Effector memory CD8-positive, alpha-beta T cell (primary cell): ENCODE measurements at regions not wholly inside any gene's neighbourhood (a gene's known extent, or its start where the extent isn't known, plus 50 kb on each side); places are given as distances from the start of the nearest gene placed in this dataset.
"Not testable (repeated sequence)": the region's sequence is repeated elsewhere in the genome, so short reads cannot be mapped to it uniquely, and the experiment has no call there.

ENCODE experiments used
- ATAC-seq: fragments of 150-1000 bp; cut with Tn5 transposase; replicated peaks from 2 replicates; pipeline ENCODE4 v1.10.0; 2021; ENCODE audit warnings: mild to moderate bottlenecking, moderate library complexity
- DNase-seq, 3 experiments: peaks; one replicate each; pipeline ENCODE4 v3.0.0; 2021
- H3K27ac Mint-ChIP-seq, 2 donors: one replicate each; pipeline ENCODE4 v1.8.0; 2022; ENCODE audit warnings: mild to moderate bottlenecking in 2 of 2, mixed read lengths in 2 of 2, moderate library complexity in 2 of 2
- H3K27me3 Mint-ChIP-seq, 2 donors: one replicate each; pipeline ENCODE4 v1.8.0; 2022; ENCODE audit warnings: mixed read lengths in 2 of 2
- H3K36me3 Mint-ChIP-seq: one replicate; pipeline ENCODE4 v1.8.0; 2022; ENCODE audit warnings: mild to moderate bottlenecking, moderate library complexity, mixed read lengths; ENCODE audit not compliant: insufficient read depth
- H3K4me1 Mint-ChIP-seq, 2 donors: one replicate each; pipeline ENCODE4 v1.8.0; 2022; ENCODE audit warnings: low read depth in 2 of 2, mixed read lengths in 2 of 2
- H3K4me3 Mint-ChIP-seq, 2 donors: one replicate each; pipeline ENCODE4 v1.8.0; 2022; ENCODE audit warnings: mild to moderate bottlenecking in 2 of 2, mixed read lengths in 2 of 2, moderate library complexity in 2 of 2
- H3K9me3 Mint-ChIP-seq, 2 donors: one replicate each; pipeline ENCODE4 v1.8.0; 2022; ENCODE audit warnings: mixed read lengths in 2 of 2

GRCh38 chr6:103855750-103856149 lies 1004.0 kb downstream of the HACE1 start:
- Mint-ChIP-seq H3K4me1 (no peaks in the 10 kb centered on the region), H3K36me3 (peaks cover 3% of the 10 kb centered on the region), H3K27ac (no peak overlapping the region), H3K27me3 (no peaks in the 10 kb centered on the region), H3K9me3 (peaks cover 2 to 21% of the 10 kb centered on the region in 2 donors), H3K4me3 (no peak overlapping the region)
- no peak for DNase-seq
- ATAC-seq, result no peak

DNA sequence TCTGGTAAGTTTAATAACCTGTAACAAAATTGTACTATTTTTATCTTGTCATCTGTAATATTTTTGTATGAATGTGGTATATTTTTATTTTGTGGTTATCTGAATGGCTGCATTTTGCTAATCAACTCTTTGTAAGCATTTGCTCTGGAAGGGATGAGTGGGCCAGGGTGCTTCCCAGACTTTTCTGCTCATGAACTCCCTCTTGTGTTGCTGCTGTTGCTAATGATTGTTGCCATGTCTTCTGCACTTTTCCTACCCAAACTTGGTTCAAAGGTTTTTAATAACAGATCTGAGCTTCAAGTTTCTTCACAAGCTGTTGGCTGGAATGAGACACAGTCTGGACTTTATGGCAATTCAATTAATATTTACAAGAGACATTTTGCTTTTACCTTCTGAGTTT lies 1005.7 kb downstream of the HACE1 start:
- Mint-ChIP-seq H3K27me3 (no peaks in the 10 kb centered on the region), H3K9me3 (peaks cover 2 to 21% of the 10 kb centered on the region in 2 donors), H3K36me3 (peaks cover 3% of the 10 kb centered on the region), H3K27ac (no peak overlapping the region), H3K4me1 (no peaks in the 10 kb centered on the region), H3K4me3 (no peak overlapping the region)
- DNase-seq, result no peak
- no peak for ATAC-seq

DNA sequence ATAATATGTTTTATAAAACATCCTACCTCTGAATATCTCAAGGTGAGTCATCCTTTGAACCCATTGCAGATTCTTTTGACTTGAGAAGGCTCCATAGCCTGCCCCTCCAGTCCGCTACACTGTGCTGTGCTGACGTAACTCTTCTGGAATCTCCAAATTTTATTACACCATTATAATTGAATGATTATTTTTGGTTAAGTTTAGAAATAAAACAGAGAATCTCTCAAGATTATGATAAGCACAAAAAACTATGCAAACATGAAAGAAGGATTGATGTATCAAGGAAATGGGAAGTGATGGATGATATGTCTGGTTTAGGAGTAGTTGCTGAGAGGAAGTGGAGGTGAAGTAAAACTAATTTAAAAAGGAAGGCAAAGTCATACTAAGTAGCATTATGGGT lies 1021.3 kb downstream of the HACE1 start:
- Mint-ChIP-seq H3K9me3 (peaks cover 0 to 2% of the 10 kb centered on the region in 2 donors), H3K4me3 (no peak overlapping the region), H3K27me3 (no peaks in the 10 kb centered on the region), H3K4me1 (no peaks in the 10 kb centered on the region), H3K36me3 (no peaks in the 10 kb centered on the region), H3K27ac (no peak overlapping the region)
- DNase-seq, result no peak
- no peak for ATAC-seq

DNA sequence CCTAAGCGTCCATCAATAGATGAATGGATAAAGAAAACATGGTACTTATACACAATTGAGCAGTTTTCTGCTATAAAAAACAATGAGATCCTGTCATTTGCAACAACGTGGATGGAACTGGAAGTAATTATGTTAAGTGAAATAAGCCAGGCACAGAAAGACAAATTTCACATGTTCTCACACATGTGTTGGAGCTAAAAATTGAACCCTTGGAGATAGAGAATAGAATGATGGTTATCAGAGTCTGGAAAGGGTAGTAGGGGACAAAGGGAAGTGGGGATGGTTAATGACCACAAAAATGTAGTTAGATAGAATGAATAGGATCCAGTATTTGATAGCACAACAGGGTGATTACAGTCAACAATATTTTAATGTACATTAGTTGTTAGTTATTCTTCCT lies 1033.5 kb downstream of the HACE1 start:
- Mint-ChIP-seq H3K4me1 (no peaks in the 10 kb centered on the region), H3K27me3 (no peaks in the 10 kb centered on the region), H3K36me3 (no peaks in the 10 kb centered on the region), H3K27ac (no peak overlapping the region), H3K9me3 (no peaks in the 10 kb centered on the region), H3K4me3 (no peak overlapping the region)
- ATAC-seq, result no peak
- DNase-seq, result no peak

- H3K27ac Mint-ChIP-seq, result no peak overlapping the region
- ATAC-seq (no peak), DNase-seq (no peak)
- no peaks in the 10 kb centered on the region for H3K36me3 Mint-ChIP-seq
- H3K4me3 Mint-ChIP-seq, result no peak overlapping the region
- H3K27me3 Mint-ChIP-seq, result no peaks in the 10 kb centered on the region
- H3K9me3 Mint-ChIP-seq, result peaks cover 0 to 9% of the 10 kb centered on the region in 2 donors
- H3K4me1 Mint-ChIP-seq, result no peaks in the 10 kb centered on the region
Measured at GRCh38 chr6:103820148-103820547, 1039.6 kb downstream of the HACE1 start.

- Mint-ChIP-seq H3K27me3 (no peaks in the 10 kb centered on the region), H3K4me1 (no peaks in the 10 kb centered on the region), H3K4me3 (no peak overlapping the region), H3K9me3 (peaks cover 0 to 9% of the 10 kb centered on the region in 2 donors), H3K36me3 (no peaks in the 10 kb centered on the region), H3K27ac (no peak overlapping the region)
- ATAC-seq, result no peak
- no peak for DNase-seq
Measured at GRCh38 chr6:103819509-103819908, 1040.2 kb downstream of the HACE1 start.

- DNase-seq (no peak), ATAC-seq (no peak)
- no peak overlapping the region for H3K27ac Mint-ChIP-seq
- peaks cover 0 to 8% of the 10 kb centered on the region in 2 donors for H3K9me3 Mint-ChIP-seq
- no peaks in the 10 kb centered on the region for H3K27me3 Mint-ChIP-seq
- no peaks in the 10 kb centered on the region for H3K4me1 Mint-ChIP-seq
- no peak overlapping the region for H3K4me3 Mint-ChIP-seq
- H3K36me3 Mint-ChIP-seq, result no peaks in the 10 kb centered on the region
Measured at GRCh38 chr6:103812970-103813369, 1046.7 kb downstream of the HACE1 start.

DNA sequence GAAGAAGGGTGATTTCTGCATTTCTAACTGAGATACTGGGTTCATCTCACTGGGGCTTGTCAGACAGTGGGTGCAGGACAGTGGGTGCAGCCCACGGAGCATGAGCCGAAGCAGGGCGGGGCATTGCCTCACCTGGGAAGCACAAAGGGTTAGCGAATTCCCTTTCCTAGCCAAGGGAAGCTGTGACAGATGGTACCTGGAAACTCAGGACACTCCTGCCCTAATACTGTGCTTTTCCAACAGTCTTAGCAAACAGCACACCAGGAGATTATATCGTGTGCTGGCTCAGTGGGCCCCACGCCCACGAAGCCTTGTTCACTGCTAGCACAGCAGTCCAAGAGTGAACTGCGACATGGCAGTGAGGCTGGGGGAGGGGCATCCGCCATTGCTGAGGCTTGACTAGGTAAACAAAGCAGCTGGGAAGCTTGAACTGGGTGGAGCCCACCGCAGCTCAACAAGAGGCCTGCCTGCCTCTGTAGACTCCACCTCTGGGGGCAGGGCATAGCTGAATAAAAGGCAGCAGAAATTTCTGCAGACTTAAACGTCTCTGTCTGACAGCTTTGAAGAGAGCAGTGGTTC lies 1057.7 kb downstream of the HACE1 start:
- H3K27me3 Mint-ChIP-seq, DNase-seq, H3K27ac Mint-ChIP-seq, ATAC-seq, H3K9me3 Mint-ChIP-seq, H3K4me1 Mint-ChIP-seq, H3K4me3 Mint-ChIP-seq, H3K36me3 Mint-ChIP-seq: not testable (repeated sequence)

- Mint-ChIP-seq H3K4me1 (no peaks in the 10 kb centered on the region), H3K9me3 (peaks cover 0 to 8% of the 10 kb centered on the region in 2 donors), H3K4me3 (no peak overlapping the region), H3K27ac (no peak overlapping the region), H3K27me3 (no peaks in the 10 kb centered on the region), H3K36me3 (no peaks in the 10 kb centered on the region)
- DNase-seq (no peak), ATAC-seq (no peak)
Measured at GRCh38 chr6:103799971-103800670, 1059.6 kb downstream of the HACE1 start.

DNA sequence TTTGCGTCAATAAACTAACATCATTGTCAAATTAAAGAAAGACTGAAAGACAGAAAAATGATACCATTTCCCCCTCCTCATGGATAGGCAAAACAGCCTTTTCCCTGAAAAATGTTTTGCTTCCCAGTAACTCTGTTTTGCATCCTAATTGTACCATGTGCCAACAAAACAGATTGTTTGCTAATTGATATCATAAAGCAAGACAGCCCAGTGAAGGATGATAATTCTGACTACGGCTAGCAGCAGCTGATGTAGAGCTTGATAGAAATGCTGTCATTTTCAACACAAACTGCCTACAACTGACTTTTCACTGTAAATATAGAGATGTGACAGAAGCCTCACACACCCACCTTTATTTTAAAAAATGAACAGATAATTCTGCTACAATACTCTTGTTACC lies 1061.6 kb downstream of the HACE1 start:
- Mint-ChIP-seq H3K27me3 (no peaks in the 10 kb centered on the region), H3K4me3 (no peak overlapping the region), H3K36me3 (no peaks in the 10 kb centered on the region), H3K27ac (no peak overlapping the region), H3K4me1 (no peaks in the 10 kb centered on the region), H3K9me3 (peaks cover 0 to 10% of the 10 kb centered on the region in 2 donors)
- DNase-seq, result no peak
- no peak for ATAC-seq

- no peaks in the 10 kb centered on the region for H3K4me1 Mint-ChIP-seq
- H3K27me3 Mint-ChIP-seq, result no peaks in the 10 kb centered on the region
- no peaks in the 10 kb centered on the region for H3K36me3 Mint-ChIP-seq
- no peak overlapping the region for H3K4me3 Mint-ChIP-seq
- DNase-seq, result no peak
- H3K27ac Mint-ChIP-seq, result no peak overlapping the region
- peaks cover 0 to 7% of the 10 kb centered on the region in 2 donors for H3K9me3 Mint-ChIP-seq
- ATAC-seq, result no peak
Measured at GRCh38 chr6:103797738-103798137, 1062.0 kb downstream of the HACE1 start.

- H3K36me3 Mint-ChIP-seq, result no peaks in the 10 kb centered on the region
- no peak overlapping the region for H3K27ac Mint-ChIP-seq
- no peak for ATAC-seq
- peaks cover 0 to 7% of the 10 kb centered on the region in 2 donors for H3K9me3 Mint-ChIP-seq
- no peaks in the 10 kb centered on the region for H3K27me3 Mint-ChIP-seq
- no peak for DNase-seq
- no peaks in the 10 kb centered on the region for H3K4me1 Mint-ChIP-seq
- H3K4me3 Mint-ChIP-seq, result no peak overlapping the region
Measured at GRCh38 chr6:103791458-103791857, 1068.3 kb downstream of the HACE1 start.

- ATAC-seq, result no peak
- Mint-ChIP-seq H3K36me3 (no peaks in the 10 kb centered on the region), H3K27ac (no peak overlapping the region), H3K4me3 (no peak overlapping the region), H3K27me3 (no peaks in the 10 kb centered on the region), H3K9me3 (peaks cover 0 to 5% of the 10 kb centered on the region in 2 donors), H3K4me1 (no peaks in the 10 kb centered on the region)
- no peak for DNase-seq
Measured at GRCh38 chr6:103784117-103784516, 1075.6 kb downstream of the HACE1 start.

GRCh38 chr6:103783329-103783728 lies 1076.4 kb downstream of the HACE1 start:
- H3K27me3 Mint-ChIP-seq, result no peaks in the 10 kb centered on the region
- H3K9me3 Mint-ChIP-seq, result peaks cover 0 to 3% of the 10 kb centered on the region in 2 donors
- H3K4me1 Mint-ChIP-seq, result no peaks in the 10 kb centered on the region
- H3K27ac Mint-ChIP-seq, result no peak overlapping the region
- ATAC-seq (no peak), DNase-seq (no peak)
- no peaks in the 10 kb centered on the region for H3K36me3 Mint-ChIP-seq
- no peak overlapping the region for H3K4me3 Mint-ChIP-seq
